ENCODE measurements at regions not wholly inside any gene's neighbourhood (a gene's known extent, or its start where the extent isn't known, plus 50 kb on each side); places are given as distances from the start of the nearest gene placed in this dataset.

DNA sequence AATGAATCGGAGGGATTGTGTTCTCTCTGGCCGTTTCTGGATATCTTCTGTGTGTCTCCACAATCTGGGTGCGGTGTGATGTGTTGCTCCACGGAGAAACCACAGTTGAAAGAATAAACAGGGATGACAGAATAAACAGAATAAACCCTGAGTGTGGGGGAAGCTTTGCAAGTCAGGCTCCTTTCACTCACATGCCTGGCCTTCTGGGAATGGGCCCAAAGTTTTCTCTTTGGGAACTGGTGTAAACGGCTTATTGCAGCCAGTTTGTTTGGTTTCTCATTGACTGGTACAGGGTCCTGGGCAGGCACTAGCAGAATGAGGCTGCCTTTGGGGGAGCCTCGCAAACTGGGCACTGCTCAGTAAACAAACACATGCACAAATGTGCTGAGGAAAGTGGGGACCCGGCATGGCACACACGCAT, 324.7 kb downstream of the DLEU7 start:
- Histone ChIP-seq H3K27ac (ENCODE audit: insufficient read depth, low read length) (peak overlapping the region; percentile 71; the same call in 1 of the 2 replicates), H3K36me3 (ENCODE audit: control insufficient read depth, insufficient read depth, low read length) (no peaks in the 10 kb centered on the region), H2BK120ac (ENCODE audit: low read depth, low read length) (peak overlapping the region; percentile 35), H4K20me1 (ENCODE audit: insufficient read depth, low read length) (no peaks in the 10 kb centered on the region), H2AFZ (replicated peaks; ENCODE audit: low read length, poor library complexity) (peak overlapping the region; percentile 33), H4K8ac (ENCODE audit: low read depth in 2 of 2, low read length in 2 of 2) (no peak overlapping the region), H2BK5ac (ENCODE audit: low read depth, low read length, poor library complexity, severe bottlenecking) (no peak overlapping the region), H3K9me3 (ENCODE audit: control insufficient read depth, insufficient read depth, low read length) (no peaks in the 10 kb centered on the region), H3K79me1 (ENCODE audit: low read depth in 1 of 2, low read length in 2 of 2) (no peaks in the 10 kb centered on the region), H3K23ac (ENCODE audit: low read depth, low read length) (no peak overlapping the region), H3K4me2 (ENCODE audit: low read depth, low read length) (peak overlapping the region; percentile 42), H3K4me1 (ENCODE audit: control insufficient read depth, insufficient read depth, low read length) (peaks cover 13% of the 10 kb centered on the region), H3K18ac (ENCODE audit: low read depth, low read length) (peak overlapping the region; percentile 15; the same call in 1 of the 2 replicates), H4K91ac (ENCODE audit: insufficient read depth, low read depth, low read length) (peak overlapping the region; percentile 16; the same call in 1 of the 2 replicates), H2AK5ac (ENCODE audit: low read depth, low read length) (0 out of 2 replicates have a peak overlapping the region, but pooled peaks have one; percentile 23), H4K5ac (ENCODE audit: low read depth, low read length) (no peak overlapping the region), H3K56ac (ENCODE audit: extremely low read depth, insufficient read depth, low read length) (no peak overlapping the region), H3K9ac (ENCODE audit: low read depth, low read length) (no peak overlapping the region), H3K4me3 (ENCODE audit: insufficient read depth, low read depth, low read length) (no peak overlapping the region), H2BK20ac (ENCODE audit: low read depth, low read length) (no peak overlapping the region), H3K27me3 (ENCODE audit: control insufficient read depth, insufficient read depth, low read length) (no peaks in the 10 kb centered on the region), H3K9me1 (ENCODE audit: insufficient read depth, low read length) (peaks cover 2% of the 10 kb centered on the region; the same call in 1 of the 2 replicates), H3K14ac (replicated peaks; ENCODE audit: low read depth, low read length) (0 out of 2 replicates have a peak overlapping the region, but pooled peaks have one; percentile 5), H2AK9ac (replicated peaks; ENCODE audit: low read depth, low read length, poor library complexity) (no peak overlapping the region), H2BK15ac (ENCODE audit: low read depth, low read length) (no peak overlapping the region; the same call in 2 of the 3 replicates), H3K4ac (ENCODE audit: low read depth, low read length) (0 out of 2 replicates have a peak overlapping the region, but pooled peaks have one; percentile 9)
- ATAC-seq (ENCODE audit: low read depth), result peak; percentile 71
- ChIA-PET POLR2A (ENCODE audit: unreplicated experiment) (interaction anchor here (0.5 kb wide), 1 partner anchor 592 kb away, joined by 3 read pairs; no protein-coding TSS in a partner anchor), CTCF (no interaction called here)
- DNase-seq, result peak; percentile 72
- intact Hi-C loops (cut with micrococcal nuclease), result loop anchor here (5.0 to 10.0 kb wide), 2 partner anchors 81 to 844 kb away; no protein-coding TSS in a partner anchor
- TF ChIP-seq NFE2L2 (IDR thresholded peaks at IDR 0.05; ENCODE audit: low read depth, low read length) (no peak), BHLHE40 (IDR thresholded peaks at IDR 0.05; ENCODE audit: low read depth, low read length) (peak; percentile 23; the same call in 1 of the 2 replicates)
- dilution Hi-C loops (cut with HindIII; ENCODE audit: low sequenced_read_pairs, unreplicated experiment), result no loop called here
- BruUV-seq (replicated peaks), result no TSS peak
- in situ Hi-C loops (cut with MboI; ENCODE audit: low sequenced_read_pairs), result no loop called here
- WGBS, 2 experiments (ENCODE audit: extremely low coverage in 2 of 2, insufficient read length in 1 of 2), result no CpG with 5 or more reads among the region's 8 CpGs
